AG10803 (cell line): ENCODE measurements at regions not wholly inside any gene's neighbourhood (a gene's known extent, or its start where the extent isn't known, plus 50 kb on each side); places are given as distances from the start of the nearest gene placed in this dataset.

Experiments used
- DNase-seq: peaks from one replicate; pipeline ENCODE4 v3.0.0; 2010; ENCODE audit warnings: low read depth
- H3K4me3 ChIP-seq: 2 replicates; pipeline ENCODE4 v1.5.1; 2011; ENCODE audit warnings: mild to moderate bottlenecking, low read length, control low read depth
- TF ChIP-seq, protein P1 (sequence below): conservative IDR thresholded peaks from 2 replicates; pipeline ENCODE4 v1.5.1; 2011; ENCODE audit warnings: mild to moderate bottlenecking, low read length, control low read depth, inconsistent platforms

DNA sequence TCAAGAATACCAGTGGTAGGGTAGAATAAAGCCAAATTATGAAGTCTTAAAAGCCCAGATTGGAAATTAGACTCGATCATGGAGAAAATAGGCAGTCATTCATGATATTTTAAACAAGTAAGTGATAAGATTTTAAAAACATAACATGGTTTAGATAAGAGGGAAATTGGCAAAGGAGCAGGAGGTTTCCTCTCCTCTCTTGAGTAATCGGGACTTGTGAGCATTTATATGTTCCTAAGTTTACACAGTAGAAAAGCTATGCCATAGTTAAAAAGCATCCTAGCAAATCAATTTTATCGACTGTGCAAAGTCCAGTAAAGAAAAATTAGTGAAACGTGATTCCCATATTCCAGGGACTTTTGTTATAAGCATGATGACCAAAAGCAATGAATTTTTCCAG is 313.2 kb downstream of the AHR start:
- no peak for DNase-seq
- H3K4me3 ChIP-seq = no peak overlapping the region
- TF ChIP-seq, protein P1, sequence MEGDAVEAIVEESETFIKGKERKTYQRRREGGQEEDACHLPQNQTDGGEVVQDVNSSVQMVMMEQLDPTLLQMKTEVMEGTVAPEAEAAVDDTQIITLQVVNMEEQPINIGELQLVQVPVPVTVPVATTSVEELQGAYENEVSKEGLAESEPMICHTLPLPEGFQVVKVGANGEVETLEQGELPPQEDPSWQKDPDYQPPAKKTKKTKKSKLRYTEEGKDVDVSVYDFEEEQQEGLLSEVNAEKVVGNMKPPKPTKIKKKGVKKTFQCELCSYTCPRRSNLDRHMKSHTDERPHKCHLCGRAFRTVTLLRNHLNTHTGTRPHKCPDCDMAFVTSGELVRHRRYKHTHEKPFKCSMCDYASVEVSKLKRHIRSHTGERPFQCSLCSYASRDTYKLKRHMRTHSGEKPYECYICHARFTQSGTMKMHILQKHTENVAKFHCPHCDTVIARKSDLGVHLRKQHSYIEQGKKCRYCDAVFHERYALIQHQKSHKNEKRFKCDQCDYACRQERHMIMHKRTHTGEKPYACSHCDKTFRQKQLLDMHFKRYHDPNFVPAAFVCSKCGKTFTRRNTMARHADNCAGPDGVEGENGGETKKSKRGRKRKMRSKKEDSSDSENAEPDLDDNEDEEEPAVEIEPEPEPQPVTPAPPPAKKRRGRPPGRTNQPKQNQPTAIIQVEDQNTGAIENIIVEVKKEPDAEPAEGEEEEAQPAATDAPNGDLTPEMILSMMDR = no peak

DNA sequence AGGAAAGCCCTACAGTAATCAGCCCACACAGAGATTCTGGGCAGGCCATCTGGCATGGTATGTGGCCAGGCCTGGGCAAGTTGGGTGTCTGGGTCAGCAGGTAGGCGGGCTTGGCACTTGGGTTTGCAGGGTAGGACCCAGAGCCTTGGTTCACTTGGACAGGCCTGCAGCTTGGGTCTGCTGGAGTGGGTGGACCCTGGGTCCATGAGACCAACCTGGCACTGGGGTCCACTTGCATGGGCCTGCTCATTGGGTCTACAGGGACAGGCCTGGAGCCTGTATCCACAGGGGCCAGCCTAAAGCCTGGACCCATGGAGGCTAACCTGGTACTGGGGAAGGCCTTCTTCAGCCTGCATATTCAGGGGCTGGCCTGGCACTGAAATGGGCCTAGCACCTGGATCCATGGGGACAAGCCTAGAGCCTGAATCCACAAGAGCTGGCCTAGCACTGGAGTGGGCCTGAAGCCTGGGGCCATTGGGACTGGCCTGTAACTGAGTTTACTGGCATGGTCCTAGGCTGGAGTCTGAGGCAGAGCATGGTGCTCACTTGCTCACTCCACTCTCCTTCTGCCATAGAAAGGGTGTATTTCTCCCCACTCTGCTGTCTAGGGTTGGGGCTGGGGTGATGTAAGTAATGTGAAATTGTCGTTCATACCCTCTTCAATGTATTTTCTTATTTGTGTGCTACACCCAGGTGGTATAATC is 315.0 kb downstream of the AHR start:
- TF ChIP-seq, protein P1 = no peak
- DNase-seq = no peak
- no peak overlapping the region for H3K4me3 ChIP-seq

DNA sequence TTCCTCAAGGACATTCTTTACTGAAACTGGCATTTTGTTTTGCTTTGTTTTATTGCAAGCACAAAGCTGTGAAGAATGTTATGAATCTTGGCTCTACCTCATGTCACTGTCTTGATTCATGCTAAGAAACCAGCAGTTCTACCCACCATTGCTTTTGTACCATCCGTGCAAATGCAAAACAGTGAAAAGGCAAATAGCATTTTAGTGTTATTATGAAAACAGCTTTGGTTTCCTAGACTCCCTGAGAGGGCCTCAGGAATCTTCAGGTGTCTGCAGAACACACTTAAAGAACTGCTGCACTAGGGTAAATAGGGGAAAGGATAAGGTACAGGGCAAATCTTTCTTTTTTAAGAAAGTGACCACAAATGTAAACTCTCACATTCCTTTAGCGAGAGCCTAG is 318.9 kb downstream of the AHR start:
- DNase-seq = peak; percentile 45
- TF ChIP-seq, protein P1 = no peak
- H3K4me3 ChIP-seq = no peak overlapping the region

DNA sequence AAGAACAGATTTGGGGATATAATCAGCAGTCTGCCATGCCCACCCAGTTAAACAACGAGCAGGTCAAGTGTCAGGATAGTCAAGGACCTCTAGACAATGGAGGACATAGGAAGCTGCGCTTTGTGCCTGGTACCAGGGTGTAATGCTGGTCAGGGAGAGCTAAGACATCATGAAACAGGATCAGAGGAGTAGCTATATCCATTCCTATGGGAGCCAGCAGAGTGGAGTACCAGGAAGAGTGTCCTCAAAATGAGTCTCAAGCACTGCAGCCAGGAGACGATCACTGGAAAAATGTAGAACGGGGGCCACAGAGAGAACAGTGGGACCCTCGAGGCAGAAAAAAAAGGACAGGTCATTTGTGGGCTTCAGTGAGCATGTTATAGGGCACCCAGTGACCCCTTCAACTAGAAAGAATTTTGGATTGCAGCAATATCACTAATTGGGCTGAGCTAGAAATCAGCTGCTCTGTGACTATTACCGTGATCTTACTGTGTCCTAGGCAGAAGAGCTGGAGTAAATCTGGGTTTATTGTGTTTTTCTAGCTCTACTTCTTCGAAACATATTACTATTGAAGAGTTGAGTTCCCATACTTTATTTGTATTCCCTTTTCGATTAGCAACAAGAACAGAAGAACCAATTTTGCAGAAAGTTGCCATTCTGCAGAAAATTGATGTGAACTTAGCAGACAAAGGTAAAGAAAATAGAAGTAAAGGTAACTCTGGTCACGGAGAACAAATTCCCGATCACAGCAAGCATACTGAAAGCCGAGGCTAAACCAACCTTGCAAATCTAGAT is 319.6 kb downstream of the AHR start:
- no peak for DNase-seq
- TF ChIP-seq, protein P1 = no peak
- no peak overlapping the region for H3K4me3 ChIP-seq

DNA sequence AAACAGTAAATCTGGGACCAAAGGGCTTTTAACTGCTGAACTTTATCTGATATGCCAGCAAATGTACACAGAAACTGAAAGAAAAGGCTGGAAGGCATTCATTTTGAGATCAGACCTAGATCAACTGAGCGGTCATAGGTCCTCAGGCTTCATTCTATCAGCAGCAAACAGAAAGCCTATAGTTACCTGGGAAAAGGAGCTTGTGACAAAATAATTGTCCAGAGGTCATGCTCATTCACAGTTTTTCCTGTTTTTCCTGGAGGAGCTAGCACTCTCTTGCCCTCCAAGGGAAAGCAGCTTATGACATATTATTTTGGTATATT is 320.2 kb downstream of the AHR start:
- no peak overlapping the region for H3K4me3 ChIP-seq
- no peak for DNase-seq
- TF ChIP-seq, protein P1 = no peak

DNA sequence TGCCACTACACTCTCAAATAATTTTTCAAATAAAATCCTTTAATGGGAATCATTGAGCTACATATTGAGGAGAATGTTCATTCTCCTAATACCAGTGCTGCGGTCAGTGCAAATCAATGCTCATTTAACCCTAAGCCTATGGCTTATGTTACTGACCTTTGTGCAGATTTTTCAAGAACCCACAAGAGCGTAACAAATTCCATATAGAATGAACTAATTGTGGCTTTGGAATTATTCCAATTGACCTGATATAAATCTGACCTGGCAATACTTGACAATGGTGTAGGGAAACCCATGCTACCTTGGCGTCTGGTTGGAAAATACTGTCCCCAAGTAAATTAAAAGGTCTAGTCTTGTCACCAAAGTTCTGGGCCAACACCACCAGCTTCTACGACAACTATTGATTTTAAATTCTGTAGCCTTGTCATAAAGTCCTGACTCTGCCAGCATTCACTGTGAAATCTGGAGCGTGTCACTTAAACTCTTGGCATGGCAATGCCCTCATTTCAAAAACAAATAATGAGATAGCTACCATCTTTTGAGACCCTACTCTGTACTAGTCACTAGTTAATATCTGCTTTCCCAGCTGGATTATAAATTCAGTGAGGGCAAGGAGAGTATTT is 320.9 kb downstream of the AHR start:
- TF ChIP-seq, protein P1 = no peak
- DNase-seq = no peak
- no peak overlapping the region for H3K4me3 ChIP-seq
